HEK293 (cell line): ENCODE measurements at regions not wholly inside any gene's neighbourhood (a gene's known extent, or its start where the extent isn't known, plus 50 kb on each side); places are given as distances from the start of the nearest gene placed in this dataset.

Source experiments
- KLF1 ChIP-seq: fragments of 450-650 bp; formaldehyde crosslinking; IDR thresholded peaks from 2 replicates; pipeline ENCODE4 v1.5.1; 2016; ENCODE audit warnings: missing biosample characterization, missing genetic modification characterization
- KLF10 ChIP-seq: fragments of 450-650 bp; IDR thresholded peaks from 2 replicates; pipeline ENCODE4 v1.5.1; 2018; ENCODE audit warnings: missing biosample characterization, mild to moderate bottlenecking, missing genetic modification characterization
- KLF16 ChIP-seq: fragments of 450-650 bp; formaldehyde crosslinking; IDR thresholded peaks from 2 replicates; pipeline ENCODE4 v1.5.1; 2017; ENCODE audit warnings: missing biosample characterization, missing genetic modification characterization
- KLF8 ChIP-seq: fragments of 450-650 bp; formaldehyde crosslinking; IDR thresholded peaks from 2 replicates; pipeline ENCODE4 v1.5.1; 2016; ENCODE audit warnings: missing biosample characterization, missing genetic modification characterization
- KLF9 ChIP-seq: fragments of 450-650 bp; formaldehyde crosslinking; IDR thresholded peaks from 2 replicates; pipeline ENCODE4 v1.5.1; 2016; ENCODE audit warnings: missing biosample characterization, missing genetic modification characterization, low read depth
- PRDM1 ChIP-seq: fragments of 450-650 bp; formaldehyde crosslinking; IDR thresholded peaks from 2 replicates; pipeline ENCODE4; 2016; ENCODE audit warnings: missing biosample characterization, missing genetic modification characterization
- ZNF157 ChIP-seq: fragments of 450-650 bp; formaldehyde crosslinking; IDR thresholded peaks from 2 replicates; pipeline ENCODE4 v1.5.1; 2016; ENCODE audit warnings: missing biosample characterization, missing genetic modification characterization
- ZNF19 ChIP-seq: fragments of 450-650 bp; formaldehyde crosslinking; IDR thresholded peaks from 2 replicates; pipeline ENCODE4; 2016; ENCODE audit warnings: missing biosample characterization, missing genetic modification characterization, low read depth
- TF ChIP-seq, protein P1 (sequence below): fragments of 450-650 bp; formaldehyde crosslinking; IDR thresholded peaks from 2 replicates; pipeline ENCODE4 v1.5.1; 2016; ENCODE audit warnings: missing biosample characterization, missing genetic modification characterization
- TF ChIP-seq, protein P2 (sequence below): fragments of 450-650 bp; formaldehyde crosslinking; IDR thresholded peaks from 2 replicates; pipeline ENCODE4 v1.5.1; 2016; ENCODE audit warnings: missing biosample characterization, missing genetic modification characterization
- TF ChIP-seq, protein P3 (sequence below): fragments of 450-650 bp; formaldehyde crosslinking; IDR thresholded peaks from 2 replicates; pipeline ENCODE4 v1.5.1; 2016; ENCODE audit warnings: missing biosample characterization, missing genetic modification characterization
- TF ChIP-seq, protein P4 (sequence below): fragments of 450-650 bp; formaldehyde crosslinking; IDR thresholded peaks from 2 replicates; pipeline ENCODE4 v1.5.1; 2017; ENCODE audit warnings: missing biosample characterization, missing genetic modification characterization
- TF ChIP-seq, protein P5 (sequence below): fragments of 450-650 bp; IDR thresholded peaks from 2 replicates; pipeline ENCODE4 v1.5.1; 2018; ENCODE audit warnings: missing biosample characterization, mild to moderate bottlenecking, missing genetic modification characterization

DNA sequence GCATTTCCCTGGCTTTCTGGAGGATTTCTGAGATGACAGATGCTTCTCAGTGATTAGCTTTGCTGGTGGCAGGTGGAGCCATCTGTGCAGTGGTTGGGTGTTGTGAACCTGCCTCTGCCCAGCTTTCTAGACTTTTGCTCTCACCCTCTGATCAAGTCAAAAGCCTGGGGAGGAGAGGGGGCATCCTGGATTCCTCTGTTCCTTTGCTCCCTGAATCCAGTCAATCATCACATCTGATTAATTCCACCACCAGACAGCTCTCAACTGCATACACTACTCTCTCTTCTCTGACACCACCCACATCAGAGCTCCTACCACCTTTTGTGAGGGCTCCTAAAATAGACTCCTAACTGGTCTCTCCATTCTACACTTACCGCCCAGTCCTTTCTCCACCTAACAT lies 283.5 kb downstream of the WDR11 start:
- TF ChIP-seq PRDM1 (tag by site-specific recombination) (no peak), KLF8 (no peak), ZNF157 (no peak), KLF10 (tag by site-specific recombination) (no peak), KLF1 (tag by site-specific recombination) (no peak), KLF16 (no peak), KLF9 (no peak), ZNF19 (tag by site-specific recombination) (no peak)
- TF ChIP-seq, protein P1, sequence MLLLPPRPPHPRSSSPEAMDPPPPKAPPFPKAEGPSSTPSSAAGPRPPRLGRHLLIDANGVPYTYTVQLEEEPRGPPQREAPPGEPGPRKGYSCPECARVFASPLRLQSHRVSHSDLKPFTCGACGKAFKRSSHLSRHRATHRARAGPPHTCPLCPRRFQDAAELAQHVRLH: no peak
- TF ChIP-seq, protein P2, sequence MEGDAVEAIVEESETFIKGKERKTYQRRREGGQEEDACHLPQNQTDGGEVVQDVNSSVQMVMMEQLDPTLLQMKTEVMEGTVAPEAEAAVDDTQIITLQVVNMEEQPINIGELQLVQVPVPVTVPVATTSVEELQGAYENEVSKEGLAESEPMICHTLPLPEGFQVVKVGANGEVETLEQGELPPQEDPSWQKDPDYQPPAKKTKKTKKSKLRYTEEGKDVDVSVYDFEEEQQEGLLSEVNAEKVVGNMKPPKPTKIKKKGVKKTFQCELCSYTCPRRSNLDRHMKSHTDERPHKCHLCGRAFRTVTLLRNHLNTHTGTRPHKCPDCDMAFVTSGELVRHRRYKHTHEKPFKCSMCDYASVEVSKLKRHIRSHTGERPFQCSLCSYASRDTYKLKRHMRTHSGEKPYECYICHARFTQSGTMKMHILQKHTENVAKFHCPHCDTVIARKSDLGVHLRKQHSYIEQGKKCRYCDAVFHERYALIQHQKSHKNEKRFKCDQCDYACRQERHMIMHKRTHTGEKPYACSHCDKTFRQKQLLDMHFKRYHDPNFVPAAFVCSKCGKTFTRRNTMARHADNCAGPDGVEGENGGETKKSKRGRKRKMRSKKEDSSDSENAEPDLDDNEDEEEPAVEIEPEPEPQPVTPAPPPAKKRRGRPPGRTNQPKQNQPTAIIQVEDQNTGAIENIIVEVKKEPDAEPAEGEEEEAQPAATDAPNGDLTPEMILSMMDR (tag by site-specific recombination): no peak
- TF ChIP-seq, protein P3, sequence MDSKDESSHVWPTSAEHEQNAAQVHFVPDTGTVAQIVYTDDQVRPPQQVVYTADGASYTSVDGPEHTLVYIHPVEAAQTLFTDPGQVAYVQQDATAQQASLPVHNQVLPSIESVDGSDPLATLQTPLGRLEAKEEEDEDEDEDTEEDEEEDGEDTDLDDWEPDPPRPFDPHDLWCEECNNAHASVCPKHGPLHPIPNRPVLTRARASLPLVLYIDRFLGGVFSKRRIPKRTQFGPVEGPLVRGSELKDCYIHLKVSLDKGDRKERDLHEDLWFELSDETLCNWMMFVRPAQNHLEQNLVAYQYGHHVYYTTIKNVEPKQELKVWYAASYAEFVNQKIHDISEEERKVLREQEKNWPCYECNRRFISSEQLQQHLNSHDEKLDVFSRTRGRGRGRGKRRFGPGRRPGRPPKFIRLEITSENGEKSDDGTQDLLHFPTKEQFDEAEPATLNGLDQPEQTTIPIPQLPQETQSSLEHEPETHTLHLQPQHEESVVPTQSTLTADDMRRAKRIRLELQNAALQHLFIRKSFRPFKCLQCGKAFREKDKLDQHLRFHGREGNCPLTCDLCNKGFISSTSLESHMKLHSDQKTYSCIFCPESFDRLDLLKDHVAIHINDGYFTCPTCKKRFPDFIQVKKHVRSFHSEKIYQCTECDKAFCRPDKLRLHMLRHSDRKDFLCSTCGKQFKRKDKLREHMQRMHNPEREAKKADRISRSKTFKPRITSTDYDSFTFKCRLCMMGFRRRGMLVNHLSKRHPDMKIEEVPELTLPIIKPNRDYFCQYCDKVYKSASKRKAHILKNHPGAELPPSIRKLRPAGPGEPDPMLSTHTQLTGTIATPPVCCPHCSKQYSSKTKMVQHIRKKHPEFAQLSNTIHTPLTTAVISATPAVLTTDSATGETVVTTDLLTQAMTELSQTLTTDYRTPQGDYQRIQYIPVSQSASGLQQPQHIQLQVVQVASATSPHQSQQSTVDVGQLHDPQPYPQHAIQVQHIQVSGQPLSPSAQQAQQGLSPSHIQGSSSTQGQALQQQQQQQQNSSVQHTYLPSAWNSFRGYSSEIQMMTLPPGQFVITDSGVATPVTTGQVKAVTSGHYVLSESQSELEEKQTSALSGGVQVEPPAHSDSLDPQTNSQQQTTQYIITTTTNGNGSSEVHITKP: no peak
- TF ChIP-seq, protein P4, sequence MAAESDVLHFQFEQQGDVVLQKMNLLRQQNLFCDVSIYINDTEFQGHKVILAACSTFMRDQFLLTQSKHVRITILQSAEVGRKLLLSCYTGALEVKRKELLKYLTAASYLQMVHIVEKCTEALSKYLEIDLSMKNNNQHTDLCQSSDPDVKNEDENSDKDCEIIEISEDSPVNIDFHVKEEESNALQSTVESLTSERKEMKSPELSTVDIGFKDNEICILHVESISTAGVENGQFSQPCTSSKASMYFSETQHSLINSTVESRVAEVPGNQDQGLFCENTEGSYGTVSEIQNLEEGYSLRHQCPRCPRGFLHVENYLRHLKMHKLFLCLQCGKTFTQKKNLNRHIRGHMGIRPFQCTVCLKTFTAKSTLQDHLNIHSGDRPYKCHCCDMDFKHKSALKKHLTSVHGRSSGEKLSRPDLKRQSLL (tag by site-specific recombination): no peak
- TF ChIP-seq, protein P5, sequence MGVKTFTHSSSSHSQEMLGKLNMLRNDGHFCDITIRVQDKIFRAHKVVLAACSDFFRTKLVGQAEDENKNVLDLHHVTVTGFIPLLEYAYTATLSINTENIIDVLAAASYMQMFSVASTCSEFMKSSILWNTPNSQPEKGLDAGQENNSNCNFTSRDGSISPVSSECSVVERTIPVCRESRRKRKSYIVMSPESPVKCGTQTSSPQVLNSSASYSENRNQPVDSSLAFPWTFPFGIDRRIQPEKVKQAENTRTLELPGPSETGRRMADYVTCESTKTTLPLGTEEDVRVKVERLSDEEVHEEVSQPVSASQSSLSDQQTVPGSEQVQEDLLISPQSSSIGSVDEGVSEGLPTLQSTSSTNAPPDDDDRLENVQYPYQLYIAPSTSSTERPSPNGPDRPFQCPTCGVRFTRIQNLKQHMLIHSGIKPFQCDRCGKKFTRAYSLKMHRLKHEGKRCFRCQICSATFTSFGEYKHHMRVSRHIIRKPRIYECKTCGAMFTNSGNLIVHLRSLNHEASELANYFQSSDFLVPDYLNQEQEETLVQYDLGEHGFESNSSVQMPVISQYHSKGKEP: no peak
